Activated CD4-positive, CD25-positive, alpha-beta regulatory T cell treated with anti-CD3 and anti-CD28 coated beads, Interleukin-2, amount 50 U/mL, for 24 hours (primary cell): ENCODE measurements at regions not wholly inside any gene's neighbourhood (a gene's known extent, or its start where the extent isn't known, plus 50 kb on each side); places are given as distances from the start of the nearest gene placed in this dataset.

Experiments used
- ATAC-seq, 2 donors: fragments of 150-1000 bp; cut with Tn5 transposase; one replicate each; pipeline ENCODE4 v1.10.0; 2021; ENCODE audit warnings: mild to moderate bottlenecking in 1 of 2, moderate library complexity in 1 of 2

DNA sequence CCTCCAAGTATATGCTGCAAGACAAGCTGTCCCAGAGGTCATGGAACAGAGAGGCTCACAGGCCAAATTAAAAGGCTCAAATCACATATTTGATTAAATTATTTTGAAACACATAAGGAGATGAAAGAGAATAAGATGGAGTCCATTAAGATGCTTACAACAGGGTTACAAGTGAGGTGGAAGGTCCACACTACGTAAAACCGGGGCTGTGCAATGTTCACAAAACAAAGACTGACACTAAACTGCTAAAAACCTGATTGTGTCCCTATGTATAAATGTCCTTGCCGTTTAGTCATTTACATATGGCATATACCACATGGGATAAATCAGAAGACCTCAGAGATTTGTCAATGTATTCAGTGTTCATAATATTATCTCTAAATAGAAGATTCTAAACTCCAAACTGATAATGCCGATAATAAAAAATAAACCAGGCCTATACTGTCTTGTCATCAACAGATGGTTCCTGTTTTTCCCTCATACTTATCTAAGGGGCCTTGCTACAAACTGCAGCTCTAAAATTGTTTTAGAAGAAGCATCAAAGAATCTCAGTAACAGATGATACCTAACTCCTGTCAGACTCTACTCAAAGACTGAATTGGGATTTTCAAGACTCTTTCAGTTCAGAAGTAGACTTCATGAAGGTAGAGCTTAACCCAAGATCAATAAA is 51.8 kb upstream of the RIPOR2 start:
- ATAC-seq = no peak

DNA sequence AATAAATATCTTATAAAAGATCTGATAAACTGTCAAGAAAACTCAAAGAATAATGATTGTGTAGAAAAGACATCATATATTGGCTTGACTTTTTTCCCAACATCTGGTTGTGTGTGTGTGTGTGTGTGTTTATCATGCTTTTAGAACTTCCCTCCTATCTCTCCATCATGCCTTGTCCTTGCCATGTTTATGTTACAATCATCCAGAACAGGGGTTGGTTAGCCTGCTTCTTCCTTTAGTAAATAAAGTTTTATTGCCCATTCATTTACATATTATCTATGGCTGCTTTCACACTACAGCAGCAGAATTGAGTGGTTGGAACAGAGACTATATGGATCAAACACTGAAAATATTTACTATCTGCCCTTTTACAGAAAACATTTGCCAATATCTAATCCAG is 52.8 kb upstream of the RIPOR2 start:
- ATAC-seq = no peak

DNA sequence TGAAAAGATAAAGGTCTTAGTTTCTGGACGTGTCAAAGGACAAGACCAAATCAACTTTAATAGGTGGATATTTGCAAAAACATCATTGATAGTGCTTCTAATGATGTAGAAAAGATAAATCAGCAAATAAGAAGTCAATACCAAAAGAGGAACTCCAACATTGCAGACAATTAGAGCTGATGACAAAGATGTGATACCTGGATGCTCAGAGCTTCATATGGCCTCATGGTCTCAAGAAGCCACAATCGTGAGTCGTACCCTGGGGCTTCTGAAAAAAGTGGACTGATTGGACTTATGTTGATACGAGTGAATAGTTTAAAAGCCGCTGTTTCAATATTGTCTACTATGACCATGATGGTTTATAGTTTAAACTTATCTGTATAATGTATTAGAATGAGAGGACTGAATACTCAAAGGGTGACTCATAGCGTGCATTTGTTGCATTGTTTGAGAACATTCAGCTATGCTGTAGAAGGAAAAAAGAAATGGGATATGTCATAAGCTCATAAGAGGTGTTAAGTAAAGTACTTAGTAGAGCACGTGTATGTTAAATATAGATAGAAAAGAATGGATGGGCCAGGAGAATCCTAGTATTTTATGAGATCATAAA is 54.6 kb upstream of the RIPOR2 start:
- peak in 1 of 2 donors; percentile 32 for ATAC-seq

DNA sequence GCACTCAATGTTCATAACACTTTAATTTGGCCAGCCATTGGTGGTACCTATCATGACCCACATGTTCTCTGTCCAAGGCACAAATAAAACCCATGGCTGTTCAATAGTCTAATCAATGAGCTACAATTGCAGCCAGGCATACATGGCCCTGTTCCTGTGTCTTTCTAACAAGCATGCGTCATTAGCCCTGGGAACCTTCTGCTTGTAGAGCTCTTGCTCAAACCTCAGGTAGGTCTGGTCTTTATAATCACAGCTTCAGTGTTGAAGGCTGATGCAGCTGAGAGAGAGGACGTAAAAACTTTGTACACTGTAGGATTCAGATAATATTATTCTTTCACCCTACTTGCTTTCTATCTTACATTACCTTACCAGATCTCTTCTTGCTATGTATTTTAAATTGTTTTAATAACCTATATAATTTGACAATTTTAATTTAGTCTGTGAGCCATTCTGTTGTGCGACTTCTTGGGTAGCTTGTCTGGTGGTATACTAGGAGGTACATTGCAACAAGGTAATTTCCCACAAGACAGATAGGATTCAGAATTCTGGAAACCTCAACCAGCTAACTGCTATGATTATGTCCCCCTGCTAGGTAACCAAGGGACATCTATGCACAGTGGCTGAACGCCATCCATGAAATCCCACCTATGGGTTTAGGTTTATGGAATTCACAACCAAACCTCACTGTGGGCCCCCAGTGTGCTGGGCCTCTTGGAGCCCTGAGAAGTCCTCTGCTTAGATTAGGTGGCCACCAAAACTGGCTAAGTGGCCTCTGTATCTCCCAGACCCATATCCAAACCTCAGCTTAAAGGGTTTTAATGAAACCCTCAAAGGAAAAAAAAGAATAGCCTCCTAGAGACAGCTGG is 55.4 kb upstream of the RIPOR2 start:
- ATAC-seq = no peak

DNA sequence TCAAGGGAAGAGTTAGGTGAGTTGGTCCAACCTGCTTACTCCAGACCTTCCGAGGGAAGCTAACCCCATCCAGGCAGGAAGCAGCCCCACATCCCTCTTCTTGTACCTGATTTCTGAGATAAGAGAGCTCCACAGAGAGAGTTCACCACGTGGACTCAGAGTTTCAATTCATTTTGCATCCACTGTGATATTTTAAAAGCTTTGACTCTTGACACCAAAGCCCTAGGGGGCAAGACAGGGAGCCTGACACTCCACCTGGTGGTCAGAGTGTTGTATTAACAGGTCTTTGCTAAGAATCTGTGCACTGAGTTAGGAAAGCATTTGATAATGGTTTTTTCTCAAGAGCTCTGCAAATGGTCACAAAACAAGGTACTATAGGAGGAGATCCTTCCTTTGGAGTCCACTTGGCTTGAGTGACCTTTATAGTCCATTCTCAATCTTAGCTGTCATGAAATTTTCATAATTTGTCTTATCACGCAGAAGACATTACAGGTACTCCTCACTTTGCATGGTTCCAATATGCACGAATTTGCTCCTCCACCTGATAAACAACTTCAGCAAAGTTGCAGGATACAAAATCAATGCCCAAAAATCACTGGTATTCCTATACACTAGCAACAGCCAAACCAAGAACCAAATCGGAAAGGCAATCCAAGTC is 56.2 kb upstream of the RIPOR2 start:
- peak; percentile 88 to 91 for ATAC-seq

DNA sequence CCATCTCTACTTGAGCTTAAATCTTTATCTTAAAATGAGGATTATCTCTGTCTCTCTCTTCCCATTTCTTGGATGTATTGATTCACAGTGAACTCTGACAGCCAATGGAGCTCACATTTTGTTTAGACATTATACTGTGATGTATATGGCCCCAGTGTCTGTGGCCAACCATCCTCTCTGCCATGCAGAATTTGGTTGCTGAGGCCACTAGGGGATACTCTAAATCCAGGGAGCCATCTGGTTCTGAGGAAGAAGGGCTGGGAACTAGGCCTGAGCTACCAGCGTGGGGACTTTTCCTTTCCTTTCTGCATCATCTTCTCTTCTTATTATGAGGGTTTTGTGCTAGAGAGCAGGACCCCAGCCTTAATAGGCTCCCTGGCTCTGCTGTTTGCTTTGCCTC is 59.1 kb upstream of the RIPOR2 start:
- ATAC-seq = no peak

DNA sequence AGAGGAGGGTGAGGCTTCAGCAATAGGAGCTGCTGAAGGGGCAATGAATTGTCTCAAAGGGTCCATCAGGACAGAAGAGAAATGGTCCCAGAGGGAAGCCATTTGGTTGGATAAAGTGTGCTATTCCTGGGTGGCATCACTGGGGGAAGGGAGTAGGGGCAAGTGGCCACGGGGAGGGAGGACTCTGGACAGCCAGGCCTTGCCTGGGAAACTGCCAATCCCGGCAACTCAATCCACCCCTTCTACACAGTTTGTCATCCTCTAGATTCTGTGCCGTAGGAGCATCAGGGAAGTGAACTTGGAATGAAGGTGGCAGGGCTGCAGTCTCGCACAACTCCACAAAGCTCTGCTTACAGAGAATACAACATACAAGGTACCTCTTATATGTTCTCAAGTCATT is 59.5 kb upstream of the RIPOR2 start:
- no peak for ATAC-seq

DNA sequence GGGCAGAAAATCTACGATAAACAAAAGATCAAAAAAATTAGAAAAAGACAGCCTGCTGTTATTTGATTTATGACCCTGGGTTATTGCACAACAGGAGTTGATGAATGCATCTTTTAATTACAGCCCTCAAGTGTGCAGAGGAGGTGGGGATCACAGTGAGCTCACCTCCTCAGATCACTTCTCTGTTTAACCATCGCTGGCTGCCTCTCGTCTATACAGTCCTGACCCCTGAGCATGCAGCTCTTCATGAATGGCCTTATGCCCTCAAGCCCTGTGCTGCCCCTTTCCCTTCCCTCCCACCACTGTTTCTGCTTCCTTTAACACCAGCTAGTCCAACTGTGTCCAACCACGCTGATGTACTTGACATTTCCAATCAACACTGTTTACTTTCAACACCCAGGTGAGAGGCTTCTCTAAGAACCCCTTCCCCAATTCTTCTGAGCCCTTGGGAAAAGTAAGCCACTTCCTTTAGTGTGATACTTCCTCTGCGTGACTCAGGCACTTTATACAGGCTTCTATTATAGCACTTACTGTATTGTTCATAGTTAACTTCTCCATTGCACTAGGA is 60.6 kb upstream of the RIPOR2 start:
- ATAC-seq = no peak

DNA sequence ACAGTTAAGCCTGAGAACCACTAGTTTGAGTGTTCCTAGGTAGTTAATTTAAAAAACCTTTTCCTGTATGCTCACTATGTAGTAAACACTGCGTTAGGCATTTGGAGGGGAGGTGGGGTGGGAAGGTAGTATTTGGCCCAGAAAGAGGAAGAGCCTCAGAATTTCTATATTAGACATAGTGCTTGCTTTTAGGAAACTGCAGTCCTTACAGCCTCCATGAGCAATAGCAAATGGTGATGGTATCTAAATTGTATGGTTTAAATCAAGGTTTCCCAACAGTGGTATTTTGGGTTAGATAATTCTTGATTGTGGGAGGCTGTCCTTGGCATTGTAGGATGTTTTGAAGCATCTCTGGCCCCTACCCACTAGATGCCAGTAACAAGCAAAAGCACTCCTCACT is 61.5 kb upstream of the RIPOR2 start:
- ATAC-seq = no peak

DNA sequence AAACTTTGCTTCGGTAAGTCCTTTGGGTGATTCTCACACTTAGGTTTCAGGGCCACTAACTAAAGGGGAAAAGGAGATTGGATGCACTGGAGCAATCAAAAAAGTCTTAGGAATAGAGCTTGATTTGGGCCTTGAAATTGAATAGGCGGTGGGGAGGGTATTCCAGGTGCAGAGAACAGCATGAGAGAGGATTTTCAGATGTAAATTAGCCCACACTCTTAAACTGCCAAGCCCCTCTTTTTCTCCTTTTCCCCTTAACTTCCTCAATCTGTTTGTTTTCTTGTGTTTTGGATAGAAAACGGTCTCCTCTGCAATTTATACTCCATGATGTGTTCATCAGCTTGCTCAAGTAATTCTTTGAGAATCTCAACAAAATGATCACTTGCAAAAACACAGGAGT is 62.1 kb upstream of the RIPOR2 start:
- ATAC-seq = no peak

DNA sequence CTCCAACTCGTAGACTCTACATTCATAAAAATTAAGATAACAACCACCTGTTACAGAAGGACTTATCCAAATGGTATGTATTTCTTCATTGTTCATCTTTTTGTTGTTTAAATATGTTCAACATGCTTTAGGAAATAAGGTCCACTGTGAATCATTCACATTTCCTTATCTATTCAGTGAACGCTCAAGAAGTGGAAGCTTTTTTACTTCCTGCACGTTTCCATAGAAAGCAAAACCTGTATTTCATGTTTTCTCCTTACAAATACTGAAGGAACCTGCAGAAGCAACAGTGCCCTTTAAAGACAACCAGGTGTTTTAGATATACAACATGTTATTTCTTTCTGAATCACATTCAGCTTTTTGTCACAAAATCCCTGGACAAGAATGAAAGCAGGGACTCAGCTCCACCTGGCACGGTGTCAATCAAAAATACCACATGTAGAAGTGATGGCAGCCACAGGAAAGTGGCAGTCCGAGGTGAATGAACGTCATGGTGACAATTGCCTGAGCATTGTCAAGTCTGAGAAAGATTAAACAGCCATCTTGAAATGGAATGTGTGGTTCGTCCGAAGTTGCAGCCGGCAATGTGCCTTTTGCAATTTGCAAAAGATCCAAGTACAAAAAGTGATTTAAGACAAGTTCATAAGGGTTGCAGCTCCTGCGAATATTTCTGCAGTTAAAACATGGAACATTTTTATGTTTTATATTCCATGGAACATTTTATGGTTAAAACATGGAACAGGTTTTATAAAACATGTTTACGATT is 66.7 kb upstream of the RIPOR2 start:
- no peak for ATAC-seq

DNA sequence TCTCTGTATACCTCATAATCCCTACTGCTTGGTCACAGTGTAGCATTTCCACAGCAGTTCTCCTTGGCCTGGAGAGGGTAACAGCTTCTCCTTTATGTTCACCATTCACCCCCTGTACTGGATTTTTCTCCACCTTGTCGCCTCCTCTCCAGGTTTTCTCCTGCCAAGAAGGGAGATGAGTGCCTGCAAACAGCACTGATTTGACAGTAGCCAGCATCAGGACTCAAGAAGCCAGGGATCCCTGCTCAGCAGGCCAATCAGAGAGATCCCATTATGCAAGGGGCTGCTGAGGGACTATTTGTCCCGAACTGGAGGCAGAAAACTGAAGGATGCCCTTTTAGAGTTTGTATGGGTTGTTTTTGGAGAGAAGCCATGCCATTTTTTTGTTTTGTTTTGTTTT is 68.6 kb upstream of the RIPOR2 start:
- no peak for ATAC-seq

DNA sequence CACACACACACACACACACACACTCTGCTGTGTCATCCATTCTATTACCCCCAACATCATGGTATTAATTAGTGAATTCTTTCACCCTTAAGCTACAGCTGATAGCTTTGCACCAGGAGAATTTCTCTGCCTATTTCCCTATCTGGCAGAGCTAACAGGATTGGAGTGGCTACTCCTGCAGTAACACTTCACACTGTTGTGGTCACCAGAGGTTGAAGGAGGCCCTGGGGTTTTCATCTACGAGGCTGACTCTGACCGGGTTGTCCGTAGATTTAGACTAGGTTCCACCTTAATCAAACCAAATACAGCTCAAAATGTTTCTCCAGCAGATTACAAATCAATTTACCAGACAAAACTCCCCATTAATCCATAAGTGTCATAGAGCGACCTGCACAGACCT is 69.2 kb upstream of the RIPOR2 start:
- ATAC-seq = no peak

DNA sequence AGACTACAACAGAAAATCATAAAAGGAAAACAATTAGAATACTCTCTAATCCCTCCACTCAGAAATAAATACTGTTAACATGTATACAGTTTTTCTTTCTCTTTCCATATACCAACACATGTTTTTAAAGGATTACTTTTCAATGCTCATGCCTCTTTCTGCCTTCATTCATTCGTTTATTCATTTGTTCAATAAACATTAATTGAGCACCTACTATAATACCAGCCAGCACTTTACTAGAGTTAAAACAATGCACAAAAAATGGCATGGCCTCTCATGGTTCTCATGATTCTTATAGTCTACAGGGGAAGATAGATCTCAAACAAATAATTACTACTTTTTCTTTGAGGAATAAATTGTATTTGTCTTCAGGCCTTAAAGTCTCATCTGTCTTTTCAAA is 70.3 kb upstream of the RIPOR2 start:
- ATAC-seq = no peak

DNA sequence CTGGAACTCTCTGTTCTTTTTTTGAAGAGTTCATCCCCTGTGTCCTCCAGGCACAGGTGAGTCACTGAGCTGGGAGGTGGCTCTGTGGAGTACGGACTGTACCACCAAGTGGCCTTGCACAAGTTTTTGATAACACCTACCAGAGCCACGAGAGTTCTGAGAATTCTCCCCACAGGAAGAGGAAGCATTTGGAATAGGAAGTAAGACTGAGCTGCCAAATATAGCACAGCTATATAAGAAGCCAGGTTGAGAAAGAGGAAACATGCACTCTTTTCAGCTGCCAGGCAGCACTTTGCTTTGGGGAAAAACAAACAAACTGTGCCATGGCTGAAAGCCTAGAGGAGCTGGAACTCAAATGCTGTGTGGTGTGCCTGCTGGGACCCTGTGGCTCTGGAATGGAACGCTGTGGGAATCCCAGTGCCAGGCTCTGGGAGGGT is 70.8 kb upstream of the RIPOR2 start:
- ATAC-seq = peak; percentile 28 to 29

DNA sequence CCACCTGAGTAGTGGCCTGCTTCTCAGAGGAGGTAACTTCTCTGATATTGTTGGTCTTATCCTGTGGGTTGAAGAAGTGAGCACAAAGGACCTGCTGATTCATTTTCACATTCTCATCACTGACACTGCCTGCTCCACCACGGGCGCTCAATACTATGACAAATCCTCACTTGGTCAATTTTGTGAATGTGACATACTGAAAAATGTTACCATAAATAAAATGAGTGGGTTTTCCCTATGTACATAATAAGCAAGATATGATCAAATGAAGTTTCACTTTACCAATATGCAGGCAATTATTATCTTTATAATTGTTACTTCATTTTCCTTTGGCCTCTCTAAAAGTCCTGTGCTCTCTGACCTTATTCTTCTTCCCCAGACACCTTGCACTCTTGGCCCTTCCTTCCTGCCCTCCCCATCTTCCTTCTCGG is 71.5 kb upstream of the RIPOR2 start:
- peak; percentile 97 to 98 for ATAC-seq

DNA sequence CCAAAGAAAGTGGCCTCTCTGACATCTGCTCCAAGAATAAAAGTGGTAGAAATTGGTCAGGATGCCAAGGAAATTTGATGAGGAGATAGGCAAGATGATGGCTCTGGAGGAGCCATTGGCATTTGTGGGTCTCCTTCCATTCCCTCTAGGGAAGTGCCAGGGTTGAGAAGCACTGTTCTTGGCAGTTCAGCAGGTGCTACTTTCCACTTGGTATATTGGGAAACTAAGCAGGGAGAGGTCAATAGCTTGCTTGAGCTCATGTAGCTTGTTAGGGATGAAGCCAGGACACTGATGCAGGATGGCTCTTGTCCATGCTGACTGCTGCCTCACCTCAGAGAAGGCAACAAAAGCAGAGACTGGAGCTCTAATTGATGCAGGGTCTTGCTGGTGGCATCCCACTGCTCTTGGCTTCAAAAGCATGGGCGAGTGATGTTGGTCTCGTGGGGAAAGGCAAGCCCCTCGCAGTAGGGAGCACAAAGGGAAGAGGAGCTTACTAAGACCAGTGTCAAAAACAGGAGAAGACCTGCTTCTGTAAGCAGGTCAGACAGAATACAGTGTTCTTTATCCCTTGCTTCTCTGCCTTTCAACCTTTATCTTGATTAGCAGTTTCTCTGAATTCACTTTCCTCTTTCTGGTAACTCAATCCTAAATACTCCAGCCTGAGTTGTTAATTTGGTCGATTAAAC is 73.1 kb upstream of the RIPOR2 start:
- ATAC-seq = no peak

DNA sequence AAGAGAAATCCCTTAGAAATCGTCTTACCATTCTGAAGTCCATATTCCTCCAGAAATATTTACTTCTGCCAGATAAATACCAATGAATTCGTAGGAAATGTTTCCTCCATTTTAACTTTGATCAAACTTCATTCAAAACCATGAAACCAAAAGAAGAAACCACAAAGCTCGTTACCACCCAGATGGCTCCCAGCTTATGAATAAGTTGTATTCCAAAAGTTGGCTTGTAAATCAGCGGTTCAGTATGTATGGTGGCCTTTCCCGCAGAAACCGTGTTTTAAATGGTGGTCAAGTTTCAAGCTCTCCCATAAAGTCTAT is 73.6 kb upstream of the RIPOR2 start:
- no peak for ATAC-seq

DNA sequence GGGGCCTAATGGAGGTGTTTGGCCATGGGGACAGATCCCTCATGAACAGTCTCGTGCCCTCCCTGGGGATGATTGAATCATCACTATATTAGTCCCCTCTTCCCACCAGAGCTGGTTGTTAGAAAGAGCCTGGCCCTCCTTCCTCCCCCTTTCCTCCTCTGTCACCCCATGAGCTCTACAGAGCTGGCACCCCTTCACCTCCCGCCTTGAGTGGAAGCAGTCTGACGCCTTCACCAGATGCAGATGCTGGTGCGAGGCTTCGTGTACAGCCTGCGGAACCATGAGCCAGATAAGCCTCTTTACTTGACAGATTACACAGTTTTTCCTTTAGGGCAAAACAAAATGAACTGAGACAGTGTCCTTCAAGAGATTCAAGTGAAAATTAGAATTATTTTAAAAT is 74.4 kb upstream of the RIPOR2 start:
- ATAC-seq = no peak

DNA sequence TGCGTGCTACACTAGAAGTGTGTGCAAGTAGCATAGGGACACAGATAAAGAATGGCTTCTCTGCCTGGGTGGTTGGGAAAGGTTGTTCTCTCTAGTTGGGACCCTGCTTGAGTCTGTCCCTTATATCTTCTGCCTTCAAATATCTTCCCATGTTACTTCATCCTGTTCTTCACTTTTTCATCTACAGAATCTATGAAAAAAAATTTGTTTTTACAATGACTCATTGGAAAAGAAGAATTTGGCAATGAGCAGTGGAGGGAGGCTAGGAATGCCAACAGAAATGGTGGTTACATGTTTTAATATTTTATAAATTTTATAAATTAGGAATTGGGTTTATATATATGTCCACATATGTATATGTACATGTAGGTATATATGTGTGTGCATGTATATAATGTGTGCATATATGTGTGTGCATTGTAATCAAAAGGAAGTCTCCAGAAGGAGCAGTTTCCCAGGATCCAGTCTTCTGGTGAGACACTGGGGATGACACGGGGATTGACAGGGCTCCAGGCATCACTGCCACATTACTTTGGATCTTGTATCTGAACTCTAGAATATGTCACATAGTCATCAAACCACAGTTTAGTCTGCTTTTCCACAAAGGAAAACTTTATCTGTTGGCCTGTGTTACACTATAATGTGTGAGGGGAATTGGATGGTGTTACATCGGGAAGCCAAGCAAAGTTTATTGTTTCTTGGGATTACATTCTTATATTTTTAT is 75.3 kb upstream of the RIPOR2 start:
- no peak for ATAC-seq

DNA sequence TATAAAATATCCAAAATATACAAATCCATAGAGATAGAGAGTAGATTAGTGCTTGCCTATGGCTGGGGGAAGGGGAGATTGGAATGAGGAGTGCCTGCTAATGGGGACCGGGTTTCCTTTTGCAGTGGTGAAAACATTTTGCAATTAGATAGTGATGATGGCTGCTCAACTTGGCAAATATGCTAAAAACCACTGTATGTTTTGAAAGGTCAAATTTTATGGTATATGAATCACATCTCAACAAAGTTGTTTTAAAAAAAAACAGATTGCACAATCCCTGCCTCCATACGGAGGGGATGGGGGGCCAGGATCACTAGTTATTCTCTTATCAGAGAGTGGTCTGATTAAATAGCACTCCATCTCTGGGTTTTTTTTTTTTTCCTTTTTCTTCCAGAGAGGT is 76.9 kb upstream of the RIPOR2 start:
- ATAC-seq = no peak
